ENCODE measurements at regions not wholly inside any gene's neighbourhood (a gene's known extent, or its start where the extent isn't known, plus 50 kb on each side); places are given as distances from the start of the nearest gene placed in this dataset.

GRCh38 chr12:107586256-107586970 is 99.2 kb upstream of the PWP1 start:
- H3K36me3 ChIP-seq: no peaks in the 10 kb centered on the region
- no peaks in the 10 kb centered on the region for H3K9me3 ChIP-seq
- peaks cover 3% of the 10 kb centered on the region for H3K4me1 ChIP-seq
- TF ChIP-seq CTCF (IDR thresholded peaks at IDR 0.05) (no peak), EP300 (IDR thresholded peaks at IDR 0.05) (no peak), POLR2AphosphoS5 (IDR thresholded peaks at IDR 0.05) (no peak), POLR2A (IDR thresholded peaks at IDR 0.05) (no peak)
- peaks cover 17% of the 10 kb centered on the region for H3K27me3 ChIP-seq
- no peak overlapping the region for H3K27ac ChIP-seq
- 94% methylated on average over 12 of the region's 12 CpGs for WGBS
- H3K4me3 ChIP-seq: no peak overlapping the region
- DNase-seq (ENCODE audit: low spot score in 2 of 2): no peak

GRCh38 chr12:107590413-107590812 is 95.2 kb upstream of the PWP1 start:
- no peaks in the 10 kb centered on the region for H3K27me3 ChIP-seq
- no peaks in the 10 kb centered on the region for H3K36me3 ChIP-seq
- no peaks in the 10 kb centered on the region for H3K9me3 ChIP-seq
- H3K4me1 ChIP-seq: no peaks in the 10 kb centered on the region
- WGBS: 80% methylated on average over 3 of the region's 3 CpGs
- no peak overlapping the region for H3K4me3 ChIP-seq
- no peak overlapping the region for H3K27ac ChIP-seq
- DNase-seq (ENCODE audit: low spot score in 2 of 2): no peak
- TF ChIP-seq CTCF (IDR thresholded peaks at IDR 0.05) (no peak), POLR2AphosphoS5 (IDR thresholded peaks at IDR 0.05) (no peak)

GRCh38 chr12:107590814-107591375 is 94.7 kb upstream of the PWP1 start:
- no peaks in the 10 kb centered on the region for H3K9me3 ChIP-seq
- no peak overlapping the region for H3K4me3 ChIP-seq
- no peaks in the 10 kb centered on the region for H3K27me3 ChIP-seq
- DNase-seq (ENCODE audit: low spot score in 2 of 2): no peak
- no peaks in the 10 kb centered on the region for H3K4me1 ChIP-seq
- H3K36me3 ChIP-seq: no peaks in the 10 kb centered on the region
- TF ChIP-seq CTCF (IDR thresholded peaks at IDR 0.05) (no peak), EP300 (IDR thresholded peaks at IDR 0.05) (no peak), POLR2AphosphoS5 (IDR thresholded peaks at IDR 0.05) (no peak), POLR2A (IDR thresholded peaks at IDR 0.05) (no peak)
- 85% methylated on average over 2 of the region's 2 CpGs for WGBS
- no peak overlapping the region for H3K27ac ChIP-seq

- Histone ChIP-seq H3K27ac (no peak overlapping the region), H3K4me3 (no peak overlapping the region), H3K9me3 (no peaks in the 10 kb centered on the region), H3K4me1 (no peaks in the 10 kb centered on the region), H3K27me3 (no peaks in the 10 kb centered on the region), H3K36me3 (no peaks in the 10 kb centered on the region)
- no peak for DNase-seq (ENCODE audit: low spot score in 2 of 2)
- TF ChIP-seq CTCF (IDR thresholded peaks at IDR 0.05): no peak
- no peak for TF ChIP-seq POLR2A (IDR thresholded peaks at IDR 0.05)
- TF ChIP-seq POLR2AphosphoS5 (IDR thresholded peaks at IDR 0.05): no peak
- TF ChIP-seq EP300 (IDR thresholded peaks at IDR 0.05): no peak
- 91% methylated on average over 7 of the region's 7 CpGs for WGBS
These were observed 91.8 kb upstream of the PWP1 start for GRCh38 chr12:107593713-107594381.

GRCh38 chr12:107594995-107595394 is 90.6 kb upstream of the PWP1 start:
- H3K27me3 ChIP-seq: no peaks in the 10 kb centered on the region
- no peak for DNase-seq (ENCODE audit: low spot score in 2 of 2)
- WGBS: 93% methylated on average over 3 of the region's 3 CpGs
- no peak for TF ChIP-seq CTCF (IDR thresholded peaks at IDR 0.05)
- no peak for TF ChIP-seq POLR2AphosphoS5 (IDR thresholded peaks at IDR 0.05)
- TF ChIP-seq POLR2A (IDR thresholded peaks at IDR 0.05): no peak
- TF ChIP-seq EP300 (IDR thresholded peaks at IDR 0.05): no peak
- H3K9me3 ChIP-seq: no peaks in the 10 kb centered on the region
- no peak overlapping the region for H3K27ac ChIP-seq
- no peak overlapping the region for H3K4me3 ChIP-seq
- no peaks in the 10 kb centered on the region for H3K4me1 ChIP-seq
- no peaks in the 10 kb centered on the region for H3K36me3 ChIP-seq
